Tibial nerve (tissue), 3 donors: ENCODE measurements at regions not wholly inside any gene's neighbourhood (a gene's known extent, or its start where the extent isn't known, plus 50 kb on each side); places are given as distances from the start of the nearest gene placed in this dataset.

ENCODE experiments used
- POLR2A ChIP-seq, 2 donors: fragments of 450-650 bp; IDR thresholded peaks; one replicate each; pipeline ENCODE4 v1.6.1; 2017; ENCODE audit warnings: antibody characterized with exemption in 2 of 2, mild to moderate bottlenecking in 2 of 2, moderate library complexity in 2 of 2
- TF ChIP-seq, protein P1 (sequence below), 5 experiments: fragments of 200-600 bp in 3 of 5; fragments of 450-650 bp in 2 of 5; sonication (generic) in 3 of 5; IDR thresholded peaks; one replicate each; pipeline ENCODE4 v1.5.1; 2016 to 2019; ENCODE audit warnings: antibody characterized with exemption in 5 of 5, mild to moderate bottlenecking in 3 of 5, moderate library complexity in 2 of 5

DNA sequence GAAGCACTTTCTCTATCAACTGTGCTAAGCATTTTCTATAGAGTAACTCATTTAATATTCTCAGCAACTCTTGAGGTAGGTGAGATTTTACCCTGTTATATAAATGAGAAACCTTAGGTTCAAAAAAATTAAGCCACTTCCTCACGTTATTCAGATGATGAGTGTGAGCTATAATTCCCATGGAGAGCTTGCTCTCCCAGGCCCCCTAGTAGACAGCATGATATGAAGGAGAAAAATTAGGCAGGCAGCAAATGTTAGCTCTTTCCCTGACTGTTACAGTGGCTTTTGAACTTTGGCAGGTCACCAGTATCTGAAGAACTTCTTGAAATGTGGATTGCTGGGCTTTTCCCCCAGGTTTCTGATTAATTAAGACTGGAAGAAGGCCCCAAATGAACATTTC lies 753.1 kb downstream of the NCAM2 start:
- TF ChIP-seq, protein P1, sequence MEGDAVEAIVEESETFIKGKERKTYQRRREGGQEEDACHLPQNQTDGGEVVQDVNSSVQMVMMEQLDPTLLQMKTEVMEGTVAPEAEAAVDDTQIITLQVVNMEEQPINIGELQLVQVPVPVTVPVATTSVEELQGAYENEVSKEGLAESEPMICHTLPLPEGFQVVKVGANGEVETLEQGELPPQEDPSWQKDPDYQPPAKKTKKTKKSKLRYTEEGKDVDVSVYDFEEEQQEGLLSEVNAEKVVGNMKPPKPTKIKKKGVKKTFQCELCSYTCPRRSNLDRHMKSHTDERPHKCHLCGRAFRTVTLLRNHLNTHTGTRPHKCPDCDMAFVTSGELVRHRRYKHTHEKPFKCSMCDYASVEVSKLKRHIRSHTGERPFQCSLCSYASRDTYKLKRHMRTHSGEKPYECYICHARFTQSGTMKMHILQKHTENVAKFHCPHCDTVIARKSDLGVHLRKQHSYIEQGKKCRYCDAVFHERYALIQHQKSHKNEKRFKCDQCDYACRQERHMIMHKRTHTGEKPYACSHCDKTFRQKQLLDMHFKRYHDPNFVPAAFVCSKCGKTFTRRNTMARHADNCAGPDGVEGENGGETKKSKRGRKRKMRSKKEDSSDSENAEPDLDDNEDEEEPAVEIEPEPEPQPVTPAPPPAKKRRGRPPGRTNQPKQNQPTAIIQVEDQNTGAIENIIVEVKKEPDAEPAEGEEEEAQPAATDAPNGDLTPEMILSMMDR (IDR thresholded peaks at IDR 0.05), result peak in 3 of 5 experiments; percentile 35 to 61 (median 48)
- no peak for TF ChIP-seq POLR2A (IDR thresholded peaks at IDR 0.05)
